Prostate gland (tissue), 2 donors: ENCODE measurements at regions not wholly inside any gene's neighbourhood (a gene's known extent, or its start where the extent isn't known, plus 50 kb on each side); places are given as distances from the start of the nearest gene placed in this dataset.

ENCODE experiments used
- DNase-seq: peaks from one replicate; pipeline ENCODE4 v3.0.0-alpha.2; 2019; ENCODE audit warnings: low spot score
- H3K27ac ChIP-seq, 2 donors: fragments of 200-600 bp; sonication (generic); 2 replicates each; pipeline ENCODE4 v1.5.1; 2017 to 2019
- H3K27me3 ChIP-seq: fragments of 200-600 bp; sonication (generic); replicated peaks from 2 replicates; pipeline ENCODE4 v1.5.1; 2019; ENCODE audit not compliant: insufficient read depth
- H3K36me3 ChIP-seq, 2 donors: fragments of 200-600 bp; sonication (generic); 1 replicate in 1 of 2; 2 replicates in 1 of 2; pipeline versions ENCODE4 v1.5.1 to v1.8.1; 2017 to 2019
- H3K4me1 ChIP-seq: fragments of 200-600 bp; sonication (generic); replicated peaks from 2 replicates; pipeline ENCODE4 v1.5.1; 2019
- H3K4me3 ChIP-seq, 2 donors: fragments of 200-600 bp; sonication (generic); 2 replicates each; pipeline ENCODE4 v1.5.1; 2017 to 2019
- H3K9me3 ChIP-seq: fragments of 200-600 bp; sonication (generic); 2 replicates; pipeline ENCODE4 v1.5.1; 2017
- CTCF ChIP-seq, 4 experiments: fragments of 200-600 bp in 2 of 4; fragments of 450-650 bp in 2 of 4; sonication (generic) in 2 of 4; IDR thresholded peaks; 1 replicate in 3 of 4; 2 replicates in 1 of 4; pipeline ENCODE4 v1.5.1; 2016 to 2019; ENCODE audit warnings: antibody characterized with exemption in 4 of 4, mild to moderate bottlenecking in 2 of 4, moderate library complexity in 2 of 4
- POLR2A ChIP-seq: fragments of 450-650 bp; IDR thresholded peaks from one replicate; pipeline ENCODE4 v1.6.1; 2016; ENCODE audit warnings: antibody characterized with exemption, mild to moderate bottlenecking
- POLR2AphosphoS5 ChIP-seq: sonication (generic); formaldehyde crosslinking; IDR thresholded peaks from one replicate; pipeline ENCODE4 v1.6.1; 2017; ENCODE audit warnings: antibody characterized with exemption
- WGBS: methylation state at CpG from one replicate; pipeline ENCODE4 v1.1.5; 2018; 5-methylcytosine and 5-hydroxymethylcytosine counted together
- intact Hi-C: fragments of 100-400 bp; cut with DNase I; formaldehyde crosslinking; loops from one replicate; pipeline ENCODE4 v1.14.2; 2022

DNA sequence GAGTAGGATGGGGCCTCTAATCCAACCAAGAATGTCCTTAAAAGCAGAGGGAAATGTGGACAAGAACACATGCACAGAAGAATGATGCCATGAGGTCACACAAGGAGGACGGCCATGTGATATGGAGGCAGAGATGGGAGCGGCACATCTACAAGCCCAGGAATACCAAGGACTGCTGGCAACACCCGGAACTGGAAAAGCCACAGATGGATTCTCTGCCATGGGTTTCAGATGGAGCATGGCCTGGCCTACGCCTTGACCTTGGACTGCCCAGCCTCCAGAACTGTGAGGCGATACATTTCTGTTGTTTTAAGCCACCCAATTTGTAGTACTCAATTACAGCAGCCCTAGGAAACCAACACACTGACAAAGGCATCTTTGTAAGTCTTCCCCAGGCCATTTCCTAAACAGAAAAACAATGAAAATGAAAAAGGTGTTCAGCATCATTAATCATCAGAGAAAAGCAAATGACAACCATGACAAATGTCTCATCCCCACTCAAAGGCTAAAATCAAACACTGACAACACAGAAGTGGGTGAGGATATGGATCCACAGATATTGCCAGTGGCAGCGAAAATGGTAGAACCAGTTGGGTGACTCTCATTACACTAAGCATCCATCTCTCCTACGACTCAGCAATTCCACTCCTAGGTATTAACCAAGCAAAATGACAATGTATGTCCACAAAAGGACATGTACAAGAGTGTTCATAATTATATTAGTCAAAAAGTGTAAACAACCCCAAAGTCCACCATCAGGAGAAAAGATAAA is 76.9 kb upstream of the CNEP1R1 start:
- TF ChIP-seq POLR2A (no peak), POLR2AphosphoS5 (no peak), CTCF (IDR thresholded peaks at IDR 0.05) (no peak)
- DNase-seq = no peak
- no peaks in the 10 kb centered on the region for H3K27me3 ChIP-seq
- intact Hi-C loops = no loop called here
- 76% methylated on average over 7 of the region's 7 CpGs for WGBS
- no peaks in the 10 kb centered on the region for H3K4me1 ChIP-seq
- no peak overlapping the region for H3K4me3 ChIP-seq
- H3K27ac ChIP-seq = no peak overlapping the region
- no peaks in the 10 kb centered on the region for H3K36me3 ChIP-seq
- H3K9me3 ChIP-seq = no peaks in the 10 kb centered on the region

DNA sequence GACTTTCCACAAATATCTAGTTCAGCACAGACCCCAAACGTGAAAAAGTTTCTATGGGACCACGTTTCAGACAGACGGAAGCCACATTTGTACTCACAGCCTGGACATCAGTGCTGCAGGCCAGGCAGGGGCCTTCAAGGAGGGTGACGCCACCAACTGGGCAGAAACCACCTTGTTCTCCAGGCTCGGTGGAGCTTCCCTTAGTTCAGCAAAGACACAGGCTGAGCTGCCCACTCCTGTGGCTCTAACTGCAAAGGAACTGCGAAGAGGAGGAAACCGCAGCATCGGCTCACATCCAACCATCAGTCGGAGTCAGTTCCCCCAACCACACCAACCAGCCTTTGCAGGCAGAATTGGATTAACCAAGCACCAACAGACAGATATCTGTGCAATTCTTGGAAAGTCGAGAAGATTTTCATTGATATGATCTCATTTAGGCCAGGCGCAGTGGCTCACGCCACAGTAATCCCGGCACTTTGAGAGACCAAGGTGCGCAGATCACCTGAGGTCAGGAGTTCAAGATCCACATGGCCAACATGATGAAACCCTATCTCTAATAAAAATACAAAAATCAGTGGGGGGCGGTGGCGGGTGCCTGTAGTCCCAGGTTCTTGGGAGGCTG is 73.3 kb upstream of the CNEP1R1 start:
- Histone ChIP-seq H3K36me3 (no peaks in the 10 kb centered on the region), H3K9me3 (no peaks in the 10 kb centered on the region), H3K4me1 (no peaks in the 10 kb centered on the region), H3K4me3 (no peak overlapping the region), H3K27ac (no peak overlapping the region), H3K27me3 (no peaks in the 10 kb centered on the region)
- no peak for TF ChIP-seq POLR2A
- TF ChIP-seq POLR2AphosphoS5 = no peak
- no peak for TF ChIP-seq CTCF (IDR thresholded peaks at IDR 0.05)
- intact Hi-C loops = no loop called here
- no peak for DNase-seq
- WGBS = 92% methylated on average over 16 of the region's 16 CpGs

- intact Hi-C loops = no loop called here
- no peaks in the 10 kb centered on the region for H3K36me3 ChIP-seq
- WGBS = 88% methylated on average over 4 of the region's 4 CpGs
- no peak overlapping the region for H3K4me3 ChIP-seq
- H3K27me3 ChIP-seq = no peaks in the 10 kb centered on the region
- DNase-seq = no peak
- no peaks in the 10 kb centered on the region for H3K4me1 ChIP-seq
- TF ChIP-seq POLR2A (no peak), CTCF (IDR thresholded peaks at IDR 0.05) (no peak), POLR2AphosphoS5 (no peak)
- no peaks in the 10 kb centered on the region for H3K9me3 ChIP-seq
- no peak overlapping the region for H3K27ac ChIP-seq
Measured at GRCh38 chr16:49952386-49952785, 72.6 kb upstream of the CNEP1R1 start.

GRCh38 chr16:49953090-49953489 is 71.9 kb upstream of the CNEP1R1 start:
- H3K9me3 ChIP-seq = no peaks in the 10 kb centered on the region
- H3K36me3 ChIP-seq = no peaks in the 10 kb centered on the region
- WGBS = 66% methylated on average over 2 of the region's 2 CpGs
- H3K4me3 ChIP-seq = no peak overlapping the region
- H3K4me1 ChIP-seq = no peaks in the 10 kb centered on the region
- H3K27me3 ChIP-seq = no peaks in the 10 kb centered on the region
- H3K27ac ChIP-seq = no peak overlapping the region
- TF ChIP-seq POLR2AphosphoS5 = no peak
- DNase-seq = no peak
- intact Hi-C loops = no loop called here

GRCh38 chr16:49955858-49956257 is 69.2 kb upstream of the CNEP1R1 start:
- Histone ChIP-seq H3K4me1 (no peaks in the 10 kb centered on the region), H3K27me3 (no peaks in the 10 kb centered on the region), H3K9me3 (no peaks in the 10 kb centered on the region), H3K4me3 (no peak overlapping the region), H3K27ac (no peak overlapping the region), H3K36me3 (no peaks in the 10 kb centered on the region)
- intact Hi-C loops = no loop called here
- 92% methylated on average over 1 of the region's 1 CpG for WGBS
- no peak for DNase-seq
- TF ChIP-seq CTCF (IDR thresholded peaks at IDR 0.05) (no peak), POLR2AphosphoS5 (no peak), POLR2A (no peak)
